ENCODE measurements at regions not wholly inside any gene's neighbourhood (a gene's known extent, or its start where the extent isn't known, plus 50 kb on each side); places are given as distances from the start of the nearest gene placed in this dataset.

GRCh38 chr6:139431602-139431956 is 57.1 kb upstream of the CITED2 start:
- TF ChIP-seq, protein P1, sequence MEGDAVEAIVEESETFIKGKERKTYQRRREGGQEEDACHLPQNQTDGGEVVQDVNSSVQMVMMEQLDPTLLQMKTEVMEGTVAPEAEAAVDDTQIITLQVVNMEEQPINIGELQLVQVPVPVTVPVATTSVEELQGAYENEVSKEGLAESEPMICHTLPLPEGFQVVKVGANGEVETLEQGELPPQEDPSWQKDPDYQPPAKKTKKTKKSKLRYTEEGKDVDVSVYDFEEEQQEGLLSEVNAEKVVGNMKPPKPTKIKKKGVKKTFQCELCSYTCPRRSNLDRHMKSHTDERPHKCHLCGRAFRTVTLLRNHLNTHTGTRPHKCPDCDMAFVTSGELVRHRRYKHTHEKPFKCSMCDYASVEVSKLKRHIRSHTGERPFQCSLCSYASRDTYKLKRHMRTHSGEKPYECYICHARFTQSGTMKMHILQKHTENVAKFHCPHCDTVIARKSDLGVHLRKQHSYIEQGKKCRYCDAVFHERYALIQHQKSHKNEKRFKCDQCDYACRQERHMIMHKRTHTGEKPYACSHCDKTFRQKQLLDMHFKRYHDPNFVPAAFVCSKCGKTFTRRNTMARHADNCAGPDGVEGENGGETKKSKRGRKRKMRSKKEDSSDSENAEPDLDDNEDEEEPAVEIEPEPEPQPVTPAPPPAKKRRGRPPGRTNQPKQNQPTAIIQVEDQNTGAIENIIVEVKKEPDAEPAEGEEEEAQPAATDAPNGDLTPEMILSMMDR (IDR thresholded peaks at IDR 0.05; ENCODE audit: low read depth, low read length), result no peak
- no peak for TF ChIP-seq POLR2A (IDR thresholded peaks at IDR 0.05; ENCODE audit: extremely low read depth, insufficient read length)
- no peak for TF ChIP-seq MAX (IDR thresholded peaks at IDR 0.05; ENCODE audit: low read depth, low read length)
- no peak for TF ChIP-seq MYC (IDR thresholded peaks at IDR 0.05; ENCODE audit: low read depth, low read length)
